Fibroblast of pulmonary artery (primary cell): ENCODE measurements at regions not wholly inside any gene's neighbourhood (a gene's known extent, or its start where the extent isn't known, plus 50 kb on each side); places are given as distances from the start of the nearest gene placed in this dataset.

Source experiments
- DNase-seq: peaks from one replicate; pipeline ENCODE4 v3.0.0-alpha.2; 2010; ENCODE audit warnings: low read depth
- H3K4me3 ChIP-seq: replicated peaks from 2 replicates; pipeline ENCODE4 v1.5.1; 2011; ENCODE audit warnings: low read depth, mild to moderate bottlenecking, control low read depth, low read length, moderate library complexity
- TF ChIP-seq, protein P1 (sequence below): IDR thresholded peaks from 2 replicates; pipeline ENCODE4 v1.5.1; 2011; ENCODE audit warnings: mild to moderate bottlenecking, control low read depth, low read length, inconsistent platforms; ENCODE audit errors: missing control alignments

DNA sequence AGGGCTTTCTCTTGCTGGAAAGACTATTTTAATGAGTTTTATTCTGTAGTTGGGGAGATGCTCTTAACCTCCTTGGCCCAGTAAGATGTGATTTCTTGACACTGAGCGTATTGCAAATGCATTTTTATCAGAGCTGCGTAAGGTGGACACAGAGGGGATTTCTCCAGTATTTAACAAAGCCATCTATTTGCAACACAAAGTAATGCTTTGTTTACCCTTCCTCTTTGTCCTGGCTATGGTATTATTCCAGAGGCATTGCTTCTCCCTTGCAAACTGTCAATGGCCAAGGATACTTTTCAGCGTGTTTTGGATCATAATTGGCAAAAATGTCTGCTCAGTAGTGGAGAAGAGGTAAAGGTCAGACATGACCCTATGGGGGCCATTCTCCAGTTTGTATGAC, 90.8 kb upstream of the PIK3C3 start:
- H3K4me3 ChIP-seq, result no peak overlapping the region
- TF ChIP-seq, protein P1, sequence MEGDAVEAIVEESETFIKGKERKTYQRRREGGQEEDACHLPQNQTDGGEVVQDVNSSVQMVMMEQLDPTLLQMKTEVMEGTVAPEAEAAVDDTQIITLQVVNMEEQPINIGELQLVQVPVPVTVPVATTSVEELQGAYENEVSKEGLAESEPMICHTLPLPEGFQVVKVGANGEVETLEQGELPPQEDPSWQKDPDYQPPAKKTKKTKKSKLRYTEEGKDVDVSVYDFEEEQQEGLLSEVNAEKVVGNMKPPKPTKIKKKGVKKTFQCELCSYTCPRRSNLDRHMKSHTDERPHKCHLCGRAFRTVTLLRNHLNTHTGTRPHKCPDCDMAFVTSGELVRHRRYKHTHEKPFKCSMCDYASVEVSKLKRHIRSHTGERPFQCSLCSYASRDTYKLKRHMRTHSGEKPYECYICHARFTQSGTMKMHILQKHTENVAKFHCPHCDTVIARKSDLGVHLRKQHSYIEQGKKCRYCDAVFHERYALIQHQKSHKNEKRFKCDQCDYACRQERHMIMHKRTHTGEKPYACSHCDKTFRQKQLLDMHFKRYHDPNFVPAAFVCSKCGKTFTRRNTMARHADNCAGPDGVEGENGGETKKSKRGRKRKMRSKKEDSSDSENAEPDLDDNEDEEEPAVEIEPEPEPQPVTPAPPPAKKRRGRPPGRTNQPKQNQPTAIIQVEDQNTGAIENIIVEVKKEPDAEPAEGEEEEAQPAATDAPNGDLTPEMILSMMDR, result no peak
- DNase-seq, result no peak

DNA sequence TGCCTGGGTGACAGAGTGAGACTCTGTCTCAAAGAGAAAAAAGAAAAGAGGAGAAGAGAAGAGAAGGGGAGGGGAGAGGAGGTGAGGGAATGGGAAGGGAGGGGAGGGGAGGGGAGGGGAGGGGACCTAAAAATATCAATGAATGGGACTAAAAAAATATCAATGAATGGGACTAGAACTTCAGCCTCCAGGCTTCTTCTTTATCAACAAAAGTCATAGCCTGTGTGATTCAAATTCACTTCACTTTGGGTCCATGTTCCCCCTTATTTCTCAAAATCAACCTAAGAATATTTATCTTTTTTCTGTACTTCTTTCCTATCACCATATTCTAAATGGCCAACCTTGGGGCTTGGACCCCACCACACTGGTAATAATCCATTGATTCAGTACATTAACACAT, 92.1 kb upstream of the PIK3C3 start:
- DNase-seq, result no peak

DNA sequence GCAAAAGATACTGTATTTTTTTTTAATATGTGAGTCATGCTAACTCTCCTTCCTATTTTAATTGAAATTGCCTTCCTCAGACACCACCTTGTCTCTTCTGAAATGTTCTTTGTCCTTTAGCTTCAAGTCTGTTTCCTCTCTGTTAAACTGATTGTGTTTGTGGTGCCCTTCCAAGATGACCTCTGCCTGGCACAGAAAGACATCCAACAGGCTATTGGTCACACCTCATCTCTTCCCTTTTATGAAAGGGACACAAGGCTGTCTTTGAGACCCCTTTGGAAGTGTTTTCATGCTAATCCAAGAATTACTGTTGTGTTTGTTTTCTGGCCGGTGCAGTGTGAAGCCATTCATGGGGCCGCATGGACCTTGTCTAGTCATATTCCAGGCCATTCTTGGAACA, 94.0 kb upstream of the PIK3C3 start:
- no peak for DNase-seq
- H3K4me3 ChIP-seq, result no peak overlapping the region
- TF ChIP-seq, protein P1, result no peak

More for the DNA sequence above, 92.1 kb upstream of the PIK3C3 start:
- TF ChIP-seq, protein P1, result no peak
- H3K4me3 ChIP-seq, result no peak overlapping the region

DNA sequence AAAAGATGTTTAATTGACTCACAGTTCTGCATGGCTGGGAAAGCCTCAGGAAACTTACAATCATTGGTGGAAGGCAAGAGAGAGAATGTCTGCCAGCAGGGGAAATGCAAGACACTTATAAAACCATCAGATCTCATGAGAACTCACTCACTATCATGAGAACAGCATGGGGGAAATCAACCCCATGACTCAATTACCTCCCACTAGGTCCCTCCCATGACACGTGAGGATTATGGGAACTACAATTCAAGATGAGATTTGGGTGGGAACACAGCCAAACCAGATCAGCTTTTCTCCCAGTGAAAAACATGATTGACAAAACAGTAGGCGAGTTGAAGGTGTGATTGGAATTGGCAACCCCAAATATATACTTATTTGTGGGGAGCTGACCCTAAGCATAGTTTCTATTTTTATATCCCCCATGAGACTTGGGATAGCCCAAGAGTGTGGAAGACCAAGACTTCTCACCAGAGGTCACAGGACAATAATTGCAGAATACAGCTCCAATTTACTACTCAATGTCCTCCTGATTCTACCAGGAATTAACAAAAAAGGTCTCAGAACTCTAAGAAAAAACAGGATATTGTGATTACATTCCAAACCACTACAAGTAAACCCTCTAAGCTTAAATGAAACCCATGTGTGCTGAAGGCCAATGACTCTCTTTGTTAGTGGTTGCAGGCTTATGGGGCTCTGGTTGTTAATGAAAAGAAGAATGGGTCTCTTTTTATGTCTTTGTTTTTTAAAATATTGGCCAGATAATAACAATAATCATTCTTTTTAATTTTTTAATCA, 96.1 kb upstream of the PIK3C3 start:
- DNase-seq, result no peak

DNA sequence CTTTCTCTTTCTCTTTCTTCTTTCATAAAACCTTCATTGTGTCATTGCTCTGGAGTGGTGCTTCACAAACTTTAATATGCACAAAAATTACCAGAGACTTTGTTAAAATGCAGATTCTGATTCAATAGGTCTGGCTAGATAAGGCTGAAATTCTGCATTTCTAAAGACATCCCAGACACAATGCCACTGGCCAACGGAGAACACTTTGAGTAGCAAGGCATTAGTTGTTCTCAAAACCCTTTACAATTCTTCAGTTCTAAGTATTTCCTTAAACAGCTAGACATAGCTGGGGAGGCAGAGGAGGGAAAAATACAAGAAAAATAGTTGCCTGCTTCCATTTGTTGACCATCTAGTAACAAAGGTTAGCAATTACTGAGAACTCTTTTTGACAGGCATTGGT, 101.8 kb upstream of the PIK3C3 start:
- TF ChIP-seq, protein P1, result no peak
- no peak overlapping the region for H3K4me3 ChIP-seq
- no peak for DNase-seq

More for the DNA sequence above, 96.1 kb upstream of the PIK3C3 start:
- TF ChIP-seq, protein P1, result no peak
- no peak overlapping the region for H3K4me3 ChIP-seq

DNA sequence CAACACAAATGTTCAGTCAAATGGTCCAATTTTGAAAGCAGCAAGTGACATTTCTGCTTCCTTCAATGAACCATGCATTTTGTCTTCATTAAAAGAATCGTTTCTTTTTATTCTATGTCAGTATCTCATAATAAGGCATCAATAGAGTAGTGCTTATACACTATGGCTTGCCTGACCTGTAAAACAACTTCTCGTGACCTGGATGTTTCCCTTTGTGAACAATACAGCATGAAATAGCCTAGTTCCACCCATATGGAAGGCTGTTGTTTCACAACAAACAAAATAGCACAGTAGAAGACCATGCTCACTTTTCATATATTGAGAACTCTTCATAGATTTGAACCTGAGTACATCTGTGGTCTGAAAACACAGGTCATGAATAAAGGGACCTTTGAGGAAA, 104.3 kb upstream of the PIK3C3 start:
- TF ChIP-seq, protein P1, result no peak
- no peak overlapping the region for H3K4me3 ChIP-seq
- DNase-seq, result no peak

DNA sequence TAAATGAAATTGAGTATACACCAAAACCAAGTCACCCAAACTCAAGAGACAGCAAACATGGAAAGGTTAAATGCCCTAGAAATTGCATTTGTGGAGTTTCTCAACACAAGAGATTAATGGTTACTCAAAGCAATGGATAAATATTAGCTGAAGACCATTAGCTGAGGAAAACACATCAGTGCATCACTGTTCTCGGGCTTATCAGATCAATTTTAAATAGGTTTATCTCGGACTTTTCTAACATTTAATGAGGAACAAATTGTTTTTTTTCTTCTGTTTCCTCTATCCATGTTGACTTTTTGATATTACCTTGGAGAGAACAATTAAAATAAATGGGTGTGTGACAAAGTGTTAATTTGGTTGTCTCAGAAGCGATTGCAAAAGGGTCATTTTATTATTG, 105.4 kb upstream of the PIK3C3 start:
- no peak overlapping the region for H3K4me3 ChIP-seq
- TF ChIP-seq, protein P1, result no peak
- DNase-seq, result no peak
